CD14-positive monocyte (primary cell): ENCODE measurements at regions not wholly inside any gene's neighbourhood (a gene's known extent, or its start where the extent isn't known, plus 50 kb on each side); places are given as distances from the start of the nearest gene placed in this dataset.

Source experiments
- DNase-seq, 3 donors: peaks; one replicate each; pipeline ENCODE4 v3.0.0-alpha.2; 2011 to 2022
- H2AFZ ChIP-seq: 2 replicates; pipeline ENCODE4 v1.6.0; 2012; ENCODE audit warnings: mild to moderate bottlenecking, low read depth, low read length, inconsistent platforms; ENCODE audit not compliant: insufficient read depth, poor library complexity, severe bottlenecking
- H3K27ac ChIP-seq, 2 donors: 1 replicate in 1 of 2; 2 replicates in 1 of 2; pipeline ENCODE4 v1.5.1; 2012 to 2013; ENCODE audit warnings: low read length in 2 of 2, control low read depth in 1 of 2, inconsistent platforms in 1 of 2, low read depth in 1 of 2, mild to moderate bottlenecking in 1 of 2
- H3K27me3 ChIP-seq, 2 donors: one replicate each; pipeline versions ENCODE4 v1.6.0 to v1.6.1; 2011 to 2013; ENCODE audit warnings: low read length in 2 of 2; ENCODE audit not compliant: control insufficient read depth in 2 of 2, insufficient read depth in 2 of 2
- H3K36me3 ChIP-seq, 2 donors: replicated peaks in 1 of 2; 1 replicate in 1 of 2; 2 replicates in 1 of 2; pipeline versions ENCODE4 v1.5.1 to v1.6.1; 2012 to 2013; ENCODE audit warnings: low read length in 2 of 2, control low read depth in 1 of 2, inconsistent platforms in 1 of 2, mild to moderate bottlenecking in 1 of 2; ENCODE audit not compliant: insufficient read depth in 2 of 2, control insufficient read depth in 1 of 2
- H3K4me1 ChIP-seq, 2 donors: 1 replicate in 1 of 2; 2 replicates in 1 of 2; pipeline versions ENCODE4 v1.5.1 to v1.6.1; 2012 to 2013; ENCODE audit warnings: low read length in 2 of 2, control low read depth in 1 of 2, inconsistent platforms in 1 of 2, mild to moderate bottlenecking in 1 of 2, moderate library complexity in 1 of 2; ENCODE audit not compliant: insufficient read depth in 2 of 2, control insufficient read depth in 1 of 2
- H3K4me2 ChIP-seq: replicated peaks from 2 replicates; pipeline ENCODE3; 2012; ENCODE audit warnings: low read length, moderate library complexity, mild to moderate bottlenecking; ENCODE audit not compliant: poor library complexity, severe bottlenecking; ENCODE audit errors: extremely low read depth
- H3K4me3 ChIP-seq, 3 experiments: fragments of 200-600 bp in 1 of 3; sonication (generic) in 1 of 3; replicated peaks in 1 of 3; 1 replicate in 2 of 3; 2 replicates in 1 of 3; pipeline ENCODE4 v1.5.1; 2011 to 2013; ENCODE audit warnings: low read length in 3 of 3, mild to moderate bottlenecking in 3 of 3, control low read depth in 2 of 3, low read depth in 2 of 3, inconsistent platforms in 1 of 3, moderate library complexity in 1 of 3
- H3K79me2 ChIP-seq: 2 replicates; pipeline ENCODE4 v1.6.0; 2012; ENCODE audit warnings: mild to moderate bottlenecking, control low read depth, inconsistent platforms, low read length, moderate library complexity; ENCODE audit not compliant: insufficient read depth
- H3K9ac ChIP-seq: 2 replicates; pipeline ENCODE4 v1.6.0; 2017; ENCODE audit warnings: low read length, mild to moderate bottlenecking; ENCODE audit not compliant: insufficient read depth, poor library complexity, severe bottlenecking
- H3K9me3 ChIP-seq, 2 donors: replicated peaks in 1 of 2; 1 replicate in 1 of 2; 2 replicates in 1 of 2; pipeline versions ENCODE4 v1.5.1 to v1.6.1; 2012 to 2013; ENCODE audit warnings: low read length in 2 of 2, control low read depth in 1 of 2; ENCODE audit not compliant: control insufficient read depth in 1 of 2, insufficient read depth in 1 of 2
- H4K20me1 ChIP-seq: 2 replicates; pipeline ENCODE4 v1.6.0; 2012; ENCODE audit warnings: mild to moderate bottlenecking, low read length, control low read depth, moderate library complexity; ENCODE audit not compliant: insufficient read depth
- H3K27ac Mint-ChIP-seq, 7 donors: one replicate each; pipeline ENCODE4 v1.8.0; 2020; ENCODE audit warnings: mild to moderate bottlenecking in 7 of 7, mixed read lengths in 7 of 7, moderate library complexity in 6 of 7, inconsistent platforms in 2 of 7
- H3K27me3 Mint-ChIP-seq, 3 donors: one replicate each; pipeline ENCODE4 v1.8.0; 2021 to 2022; ENCODE audit warnings: low read depth in 3 of 3, mild to moderate bottlenecking in 3 of 3, mixed read lengths in 3 of 3, moderate library complexity in 3 of 3, inconsistent platforms in 1 of 3
- H3K36me3 Mint-ChIP-seq, 2 donors: one replicate each; pipeline ENCODE4 v1.8.0; 2020; ENCODE audit warnings: mixed read lengths in 2 of 2, inconsistent platforms in 1 of 2, mild to moderate bottlenecking in 1 of 2
- H3K4me1 Mint-ChIP-seq: one replicate; pipeline ENCODE4 v1.8.0; 2020; ENCODE audit warnings: mild to moderate bottlenecking, mixed read lengths
- H3K4me3 Mint-ChIP-seq, 2 donors: one replicate each; pipeline ENCODE4 v1.8.0; 2020; ENCODE audit warnings: mild to moderate bottlenecking in 2 of 2, mixed read lengths in 2 of 2, moderate library complexity in 1 of 2
- H3K9me3 Mint-ChIP-seq, 7 donors: one replicate each; pipeline ENCODE4 v1.8.0; 2020 to 2022; ENCODE audit warnings: mixed read lengths in 7 of 7, mild to moderate bottlenecking in 6 of 7, moderate library complexity in 6 of 7, inconsistent platforms in 2 of 7
- CTCF ChIP-seq: fragments of 200-600 bp; IDR thresholded peaks from one replicate; pipeline ENCODE4 v1.8.0; 2022; ENCODE audit warnings: antibody characterized with exemption, mild to moderate bottlenecking
- WGBS: methylation state at CpG from one replicate; pipeline ENCODE4 v1.1.5; 2013; ENCODE audit warnings: missing lambda C conversion rate; ENCODE audit not compliant: insufficient coverage; 5-methylcytosine and 5-hydroxymethylcytosine counted together
- intact Hi-C, 2 donors: fragments of 100-400 bp; cut with micrococcal nuclease; formaldehyde crosslinking; loops; one replicate each; pipeline versions ENCODE4 v1.15.0 to v1.15.1; 2023

- WGBS = 80% methylated on average over 1 of the region's 2 CpGs
- H4K20me1 ChIP-seq = no peaks in the 10 kb centered on the region
- no peaks in the 10 kb centered on the region for H3K36me3 ChIP-seq
- no peaks in the 10 kb centered on the region for H3K9me3 ChIP-seq
- peaks cover 0 to 8% (median 2%) of the 10 kb centered on the region in 7 donors for H3K9me3 Mint-ChIP-seq
- H3K4me3 Mint-ChIP-seq = no peak overlapping the region
- no peaks in the 10 kb centered on the region for H3K27me3 ChIP-seq
- H3K4me3 ChIP-seq = no peak overlapping the region
- no peaks in the 10 kb centered on the region for H3K4me1 ChIP-seq
- H3K27me3 Mint-ChIP-seq = peaks cover 0 to 1% (median 0%) of the 10 kb centered on the region in 3 donors
- no peak overlapping the region for H3K27ac Mint-ChIP-seq
- no peak overlapping the region for H3K4me2 ChIP-seq
- DNase-seq = no peak
- H2AFZ ChIP-seq = no peak overlapping the region
- no peak overlapping the region for H3K27ac ChIP-seq
- no peaks in the 10 kb centered on the region for H3K4me1 Mint-ChIP-seq
- intact Hi-C loops = no loop called here
- no peak for TF ChIP-seq CTCF
- no peaks in the 10 kb centered on the region for H3K79me2 ChIP-seq
- H3K9ac ChIP-seq = no peak overlapping the region
- H3K36me3 Mint-ChIP-seq = no peaks in the 10 kb centered on the region
Measured at GRCh38 chr19:29075149-29075548, 137.8 kb downstream of the UQCRFS1 start.

- H3K27ac Mint-ChIP-seq = no peak overlapping the region
- no peak overlapping the region for H3K27ac ChIP-seq
- intact Hi-C loops = no loop called here
Measured at GRCh38 chr19:29074579-29074978, 138.4 kb downstream of the UQCRFS1 start.

More at GRCh38 chr19:29074579-29074978, 138.4 kb downstream of the UQCRFS1 start:
- H3K27me3 Mint-ChIP-seq = peaks cover 0 to 1% (median 0%) of the 10 kb centered on the region in 3 donors
- Histone ChIP-seq H4K20me1 (no peaks in the 10 kb centered on the region), H3K36me3 (no peaks in the 10 kb centered on the region), H3K4me1 (no peaks in the 10 kb centered on the region), H2AFZ (no peak overlapping the region), H3K27me3 (no peaks in the 10 kb centered on the region), H3K9me3 (no peaks in the 10 kb centered on the region), H3K4me3 (no peak overlapping the region), H3K4me2 (no peak overlapping the region), H3K9ac (no peak overlapping the region), H3K79me2 (no peaks in the 10 kb centered on the region)
- H3K4me1 Mint-ChIP-seq = no peaks in the 10 kb centered on the region
- WGBS = 92% methylated on average over 4 of the region's 5 CpGs
- DNase-seq = no peak
- H3K4me3 Mint-ChIP-seq = no peak overlapping the region
- peaks cover 0 to 8% (median 2%) of the 10 kb centered on the region in 7 donors for H3K9me3 Mint-ChIP-seq
- TF ChIP-seq CTCF = no peak
- H3K36me3 Mint-ChIP-seq = no peaks in the 10 kb centered on the region
